Sigmoid colon (tissue), 6 donors: ENCODE measurements at regions not wholly inside any gene's neighbourhood (a gene's known extent, or its start where the extent isn't known, plus 50 kb on each side); places are given as distances from the start of the nearest gene placed in this dataset.
"Not testable (repeated sequence)": the region's sequence is repeated elsewhere in the genome, so short reads cannot be mapped to it uniquely, and the experiment has no call there.

ENCODE experiments used
- DNase-seq: peaks from one replicate; pipeline ENCODE4 v3.0.0-alpha.2; 2019
- H3K27ac ChIP-seq, 4 donors: fragments of 200-600 bp; sonication (generic); one replicate each; pipeline ENCODE4 v1.5.1; 2016 to 2019; ENCODE audit warnings: mild to moderate bottlenecking in 1 of 4
- H3K27me3 ChIP-seq, 3 donors: fragments of 200-600 bp; sonication (generic); one replicate each; pipeline ENCODE4 v1.5.1; 2019; ENCODE audit warnings: mild to moderate bottlenecking in 1 of 3
- H3K36me3 ChIP-seq, 4 donors: fragments of 200-600 bp; sonication (generic); one replicate each; pipeline ENCODE4 v1.5.1; 2016 to 2019
- H3K4me1 ChIP-seq, 4 donors: fragments of 200-600 bp; sonication (generic); one replicate each; pipeline ENCODE4 v1.5.1; 2017 to 2019
- H3K4me3 ChIP-seq, 4 donors: fragments of 200-600 bp; sonication (generic); one replicate each; pipeline ENCODE4 v1.5.1; 2017 to 2019; ENCODE audit warnings: mild to moderate bottlenecking in 2 of 4, moderate library complexity in 1 of 4
- H3K9me3 ChIP-seq, 4 donors: fragments of 200-600 bp in 3 of 4; sonication (generic) in 3 of 4; one replicate each; pipeline versions ENCODE4 v1.5.1 to v1.6.1; 2013 to 2019
- CTCF ChIP-seq, 4 experiments: fragments of 450-650 bp in 3 of 4; fragments of 200-600 bp in 1 of 4; IDR thresholded peaks; one replicate each; pipeline ENCODE4 v1.5.1; 2016 to 2019; ENCODE audit warnings: antibody characterized with exemption in 4 of 4, mild to moderate bottlenecking in 3 of 4, moderate library complexity in 2 of 4
- EP300 ChIP-seq, 4 donors: sonication (generic); formaldehyde crosslinking; IDR thresholded peaks; one replicate each; pipeline ENCODE4 v1.6.1; 2017; ENCODE audit warnings: antibody characterized with exemption in 4 of 4
- POLR2A ChIP-seq, 2 donors: fragments of 450-650 bp; IDR thresholded peaks; one replicate each; pipeline ENCODE4 v1.6.1; 2016; ENCODE audit warnings: antibody characterized with exemption in 2 of 2, mild to moderate bottlenecking in 2 of 2, moderate library complexity in 2 of 2
- POLR2AphosphoS5 ChIP-seq, 4 donors: sonication (generic); formaldehyde crosslinking; IDR thresholded peaks; one replicate each; pipeline ENCODE4 v1.6.1; 2017; ENCODE audit warnings: antibody characterized with exemption in 4 of 4
- WGBS, 2 donors: extraction: QIAGEN DNeasy Blood & Tissue Kit; methylation state at CpG; one replicate each; pipeline ENCODE4 v1.1.7; 2013; 5-methylcytosine and 5-hydroxymethylcytosine counted together
- intact Hi-C: fragments of 100-400 bp; cut with DNase I; formaldehyde crosslinking; loops from one replicate; pipeline ENCODE4 v1.15.1; 2023
- donor health status: healthy with polysubstance abuse.
- donor health status: healthy.

GRCh38 chr17:45554479-45554878 lies 64.0 kb upstream of the PLEKHM1 start:
- intact Hi-C loops, DNase-seq, H3K27me3 ChIP-seq, H3K4me1 ChIP-seq, H3K27ac ChIP-seq, H3K4me3 ChIP-seq, H3K36me3 ChIP-seq, H3K9me3 ChIP-seq: not testable (repeated sequence)
- no CpG with 5 or more reads among the region's 1 CpG for WGBS, 2 donors

- H3K4me1 ChIP-seq, DNase-seq, H3K36me3 ChIP-seq, H3K27me3 ChIP-seq, H3K9me3 ChIP-seq, H3K4me3 ChIP-seq, intact Hi-C loops, H3K27ac ChIP-seq: not testable (repeated sequence)
- WGBS, 2 donors = no CpG with 5 or more reads among the region's 1 CpG
These were observed 68.3 kb upstream of the PLEKHM1 start for GRCh38 chr17:45558821-45559220.

- DNase-seq, H3K9me3 ChIP-seq, H3K4me1 ChIP-seq, H3K36me3 ChIP-seq, H3K27me3 ChIP-seq, H3K27ac ChIP-seq, H3K4me3 ChIP-seq, intact Hi-C loops: not testable (repeated sequence)
- 91 to 95% methylated on average over 3 of the region's 4 CpGs for WGBS, 2 donors
These were observed 72.3 kb upstream of the PLEKHM1 start for GRCh38 chr17:45562868-45563267.

- H3K4me3 ChIP-seq, DNase-seq, H3K4me1 ChIP-seq, H3K27me3 ChIP-seq, intact Hi-C loops, H3K27ac ChIP-seq, H3K9me3 ChIP-seq, H3K36me3 ChIP-seq: not testable (repeated sequence)
- WGBS, 2 donors = 84 to 86% methylated on average over 3 of the region's 3 CpGs
These were observed 72.8 kb upstream of the PLEKHM1 start for GRCh38 chr17:45563283-45563682.

GRCh38 chr17:45568275-45568674 lies 77.8 kb upstream of the PLEKHM1 start:
- H3K27me3 ChIP-seq, H3K36me3 ChIP-seq, H3K4me3 ChIP-seq, DNase-seq, H3K27ac ChIP-seq, intact Hi-C loops, H3K9me3 ChIP-seq, H3K4me1 ChIP-seq: not testable (repeated sequence)
- WGBS, 2 donors = 53 to 62% methylated on average over 1 of the region's 1 CpG

GRCh38 chr17:45573326-45573725 lies 82.8 kb upstream of the PLEKHM1 start:
- DNase-seq, H3K9me3 ChIP-seq, H3K27me3 ChIP-seq, H3K36me3 ChIP-seq, H3K4me3 ChIP-seq, intact Hi-C loops: not testable (repeated sequence)
- WGBS, 2 donors = 98 to 100% methylated on average over 2 of the region's 2 CpGs
- Histone ChIP-seq H3K27ac (peak overlapping the region in 1 of 4 donors; percentile 19), H3K4me1 (peaks cover 0 to 20% (median 0%) of the 10 kb centered on the region in 4 donors)

- H3K4me1 ChIP-seq = peaks cover 0 to 20% (median 0%) of the 10 kb centered on the region in 4 donors
- H3K27ac ChIP-seq = peak overlapping the region in 1 of 4 donors; percentile 19
- H3K27me3 ChIP-seq = no peaks in the 10 kb centered on the region
- DNase-seq = no peak
- TF ChIP-seq POLR2A (IDR thresholded peaks at IDR 0.05) (no peak), EP300 (IDR thresholded peaks at IDR 0.05) (no peak), CTCF (IDR thresholded peaks at IDR 0.05) (no peak), POLR2AphosphoS5 (IDR thresholded peaks at IDR 0.05) (no peak)
- WGBS, 2 donors = 84 to 88% methylated on average over 5 of the region's 5 CpGs
- H3K9me3 ChIP-seq = no peaks in the 10 kb centered on the region
- H3K36me3 ChIP-seq = no peaks in the 10 kb centered on the region
- no peak overlapping the region for H3K4me3 ChIP-seq
- intact Hi-C loops = no loop called here
These were observed 83.6 kb upstream of the PLEKHM1 start for GRCh38 chr17:45573924-45574770.

GRCh38 chr17:45575126-45575885 lies 84.8 kb upstream of the PLEKHM1 start:
- Histone ChIP-seq H3K36me3 (no peaks in the 10 kb centered on the region), H3K4me3 (no peak overlapping the region), H3K4me1 (peaks cover 0 to 20% (median 0%) of the 10 kb centered on the region in 4 donors), H3K27ac (no peak overlapping the region), H3K9me3 (no peaks in the 10 kb centered on the region), H3K27me3 (no peaks in the 10 kb centered on the region)
- no peak for DNase-seq
- no peak for TF ChIP-seq POLR2A (IDR thresholded peaks at IDR 0.05)
- TF ChIP-seq CTCF (IDR thresholded peaks at IDR 0.05) = no peak
- TF ChIP-seq EP300 (IDR thresholded peaks at IDR 0.05) = no peak
- TF ChIP-seq POLR2AphosphoS5 (IDR thresholded peaks at IDR 0.05) = no peak
- intact Hi-C loops = no loop called here
- whole genome bisulfite sequencing, 2 donors = 87 to 90% methylated on average over 1 of the region's 1 CpG

- 47 to 65% methylated on average over 10 of the region's 10 CpGs for WGBS, 2 donors
- intact Hi-C loops, DNase-seq, H3K4me3 ChIP-seq, H3K27ac ChIP-seq, H3K9me3 ChIP-seq, H3K27me3 ChIP-seq, H3K36me3 ChIP-seq: not testable (repeated sequence)
- peaks cover 0 to 22% (median 0%) of the 10 kb centered on the region in 4 donors for H3K4me1 ChIP-seq
These were observed 86.2 kb upstream of the PLEKHM1 start for GRCh38 chr17:45576527-45577307.
